NCI-H1092 (cell line): ENCODE measurements at regions not wholly inside any gene's neighbourhood (a gene's known extent, or its start where the extent isn't known, plus 50 kb on each side); places are given as distances from the start of the nearest gene placed in this dataset.

Experiments used
- DNase-seq: peaks from one replicate; lab custom pipeline; 2025; lab: John Stamatoyannopoulos, UW

DNA sequence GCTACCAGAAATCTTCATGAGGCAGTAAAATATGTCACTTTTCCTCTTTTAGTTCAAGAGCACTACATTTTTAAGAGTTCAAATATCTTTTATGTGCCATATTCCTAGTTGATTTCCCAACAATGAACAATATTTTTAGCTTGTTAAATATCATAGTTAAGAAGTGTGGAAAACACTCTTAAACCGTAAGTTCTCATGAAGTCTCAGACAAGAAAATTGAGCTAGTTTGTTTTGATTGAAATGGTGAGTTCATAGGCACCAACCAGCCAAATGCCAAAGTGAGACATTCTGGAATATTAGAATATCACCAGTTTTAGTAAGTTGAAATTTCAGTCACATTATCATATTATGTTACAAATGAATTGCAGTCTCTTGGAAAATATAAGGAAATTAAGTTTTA lies 277.2 kb upstream of the HSF2 start:
- DNase-seq, result no peak

DNA sequence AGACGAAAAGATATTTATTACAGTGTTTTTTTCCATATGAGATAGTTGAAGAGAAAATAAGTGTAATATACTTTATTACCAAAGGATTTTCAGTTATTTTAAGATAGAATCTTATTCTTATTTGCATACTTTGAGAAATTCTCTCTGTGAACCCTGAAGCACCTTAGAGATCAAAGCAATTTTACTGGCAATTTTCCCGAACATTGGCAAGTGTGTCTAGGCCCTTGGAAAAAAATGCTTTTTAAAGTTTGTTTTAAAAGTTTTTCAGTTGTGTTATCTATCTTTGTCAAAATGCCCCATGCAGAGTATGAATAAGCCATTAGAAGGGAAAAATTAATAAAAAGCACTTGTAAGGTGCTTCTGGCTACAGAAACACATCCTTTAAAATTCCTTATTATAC lies 276.8 kb upstream of the HSF2 start:
- DNase-seq, result no peak

DNA sequence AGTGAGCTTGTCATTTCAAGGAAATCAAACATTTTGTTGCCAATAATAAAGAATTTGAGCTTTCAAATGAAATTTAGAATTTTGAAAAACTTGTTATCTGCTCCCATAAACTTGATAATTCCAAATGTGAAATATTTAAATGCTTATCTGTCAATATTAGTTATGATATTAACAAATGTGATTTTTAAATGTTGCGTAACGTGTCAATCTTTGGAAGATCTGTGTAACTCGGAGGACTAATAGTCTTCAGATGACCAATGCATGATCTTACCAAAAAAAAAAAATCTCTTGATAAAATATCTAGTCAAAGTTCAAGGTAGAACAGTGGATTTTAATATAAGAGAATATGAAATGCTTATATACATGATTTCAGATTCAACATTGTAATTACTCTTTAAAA lies 274.5 kb upstream of the HSF2 start:
- no peak for DNase-seq

DNA sequence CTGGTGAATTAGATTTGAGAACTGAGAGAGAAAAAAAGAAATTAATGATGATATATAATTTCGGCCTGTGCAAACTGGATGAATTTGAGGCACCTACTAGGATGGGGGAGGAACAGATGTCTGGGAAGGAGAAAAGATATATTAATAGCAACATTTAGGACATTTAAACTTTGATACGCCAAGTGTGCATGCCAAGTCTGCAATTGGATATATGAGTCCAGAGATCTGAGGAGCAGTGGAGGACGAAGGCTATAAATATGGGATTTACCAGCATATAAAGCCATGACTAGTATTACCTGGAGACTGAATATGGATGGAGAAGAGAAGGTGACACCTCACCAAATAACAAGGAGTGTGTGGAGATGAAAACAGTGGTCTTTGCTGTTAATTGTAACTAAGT lies 272.6 kb upstream of the HSF2 start:
- DNase-seq, result no peak

DNA sequence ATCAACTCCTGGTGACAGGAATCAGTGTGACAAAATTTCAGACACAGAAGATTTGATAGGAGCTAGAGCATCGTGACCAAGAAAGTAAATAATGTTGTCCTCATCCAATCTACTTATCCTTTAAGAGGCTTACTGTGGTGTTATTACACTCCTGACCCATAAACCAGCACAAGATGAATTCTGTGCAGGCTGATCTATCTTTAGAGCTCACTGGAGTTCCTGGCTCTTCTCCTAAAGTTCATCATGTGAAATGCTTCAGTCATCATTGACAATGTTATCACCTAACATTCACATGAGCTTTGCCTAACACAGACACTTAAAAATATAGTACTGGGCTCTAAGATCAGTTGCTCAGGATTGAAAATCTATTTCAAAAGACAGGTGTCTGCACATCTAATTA lies 271.0 kb upstream of the HSF2 start:
- no peak for DNase-seq

DNA sequence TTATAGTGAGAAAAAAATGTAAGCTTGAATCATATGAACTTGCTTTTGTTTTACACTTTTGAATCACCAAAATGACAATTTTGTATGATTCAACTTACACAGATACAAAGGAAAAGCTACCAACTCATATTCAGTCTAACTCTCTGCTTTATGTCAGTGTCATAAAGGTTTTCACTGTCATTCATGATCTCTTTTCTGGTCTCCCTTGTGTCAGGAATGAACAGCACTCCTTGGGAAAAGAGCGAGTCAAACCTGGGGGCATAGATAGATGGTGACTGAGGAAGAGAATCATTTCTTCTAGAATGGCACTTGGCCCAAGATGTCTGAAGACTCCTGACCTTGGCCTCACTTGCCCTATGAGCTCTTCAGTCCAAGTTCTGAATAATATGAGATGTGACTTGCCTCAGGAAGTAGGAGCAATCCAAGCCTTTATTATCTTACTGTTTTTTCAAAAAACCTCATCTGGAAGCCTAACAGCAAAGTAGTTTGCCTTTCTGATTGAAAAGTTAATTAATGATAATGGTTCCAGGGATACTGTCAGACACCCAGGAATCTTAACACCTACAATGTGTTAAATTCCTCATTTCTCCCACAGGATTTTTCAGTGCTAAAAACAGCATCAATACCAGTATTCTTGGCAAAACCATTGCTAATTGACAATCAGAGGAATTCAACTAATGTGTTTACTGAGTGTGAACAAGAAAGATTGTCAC lies 270.0 kb upstream of the HSF2 start:
- no peak for DNase-seq

DNA sequence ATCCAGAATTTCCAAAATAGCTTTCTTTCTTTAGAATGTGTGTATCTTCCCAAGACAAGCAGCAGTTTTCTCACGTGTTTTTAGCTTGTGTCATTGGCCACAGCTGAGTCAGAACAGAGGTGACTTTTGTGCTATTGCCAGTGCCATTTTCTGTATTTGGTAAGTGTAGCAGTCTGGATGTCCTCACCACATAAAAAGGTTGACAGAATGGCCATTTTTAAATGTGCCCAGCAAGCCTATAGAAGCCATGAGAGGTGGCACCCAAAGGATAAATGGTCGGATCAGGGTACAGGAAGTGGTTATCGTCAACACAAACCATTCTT lies 269.5 kb upstream of the HSF2 start:
- DNase-seq, result no peak

DNA sequence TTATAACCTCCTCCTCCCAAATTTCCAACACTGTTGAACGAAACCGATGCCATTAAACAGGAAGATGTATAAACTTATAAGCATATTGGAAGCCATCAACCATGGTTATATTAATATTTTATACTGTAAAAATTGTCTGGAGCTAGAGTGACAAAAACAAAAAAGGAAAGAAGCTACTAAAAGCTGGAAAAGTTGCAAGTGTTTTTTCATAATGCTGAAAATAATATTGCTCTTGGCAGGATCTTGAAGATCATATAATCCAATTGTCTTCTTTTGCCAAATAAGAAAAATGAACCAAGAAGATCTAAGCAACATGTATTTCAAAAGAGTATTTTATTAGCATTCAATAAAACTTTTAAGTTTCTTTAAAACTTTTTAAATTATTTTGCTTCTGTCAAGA lies 268.9 kb upstream of the HSF2 start:
- DNase-seq, result no peak

DNA sequence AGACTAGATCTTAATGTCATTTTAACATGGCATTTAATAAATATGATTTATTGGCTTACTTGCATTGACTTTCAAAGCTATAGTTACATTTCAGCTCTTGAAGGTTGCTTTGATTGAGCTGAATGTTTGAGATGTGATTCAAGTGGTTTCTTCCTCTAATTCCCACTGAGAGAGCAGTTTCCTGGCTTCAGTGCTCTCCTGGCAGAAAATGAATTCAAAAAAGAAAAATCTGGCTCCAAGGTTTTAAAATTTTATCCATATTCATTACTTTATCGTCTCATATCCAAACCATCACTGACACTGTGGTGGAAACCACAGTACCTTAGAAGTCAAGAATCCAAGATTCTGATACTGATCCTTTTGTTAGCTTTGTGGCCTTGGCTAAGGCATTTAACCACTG lies 263.1 kb upstream of the HSF2 start:
- no peak for DNase-seq

DNA sequence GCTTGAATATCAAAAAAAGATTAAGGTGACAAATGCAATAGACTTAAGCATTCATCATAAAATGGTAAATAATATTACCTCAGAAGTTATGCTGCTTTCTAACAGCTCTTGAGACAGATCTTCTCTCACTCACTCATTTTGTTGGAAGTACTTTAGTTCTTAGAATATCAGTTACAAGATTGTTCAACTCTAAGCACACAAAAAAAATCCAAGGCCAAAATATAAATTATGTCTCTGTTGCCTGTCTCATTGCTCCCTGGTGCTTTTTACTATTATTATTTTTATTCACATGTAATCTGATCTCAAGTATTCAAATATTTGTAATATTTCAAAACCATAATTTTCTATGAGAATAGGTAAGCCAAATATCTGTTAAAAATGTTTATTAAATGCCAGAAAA lies 259.4 kb upstream of the HSF2 start:
- no peak for DNase-seq

DNA sequence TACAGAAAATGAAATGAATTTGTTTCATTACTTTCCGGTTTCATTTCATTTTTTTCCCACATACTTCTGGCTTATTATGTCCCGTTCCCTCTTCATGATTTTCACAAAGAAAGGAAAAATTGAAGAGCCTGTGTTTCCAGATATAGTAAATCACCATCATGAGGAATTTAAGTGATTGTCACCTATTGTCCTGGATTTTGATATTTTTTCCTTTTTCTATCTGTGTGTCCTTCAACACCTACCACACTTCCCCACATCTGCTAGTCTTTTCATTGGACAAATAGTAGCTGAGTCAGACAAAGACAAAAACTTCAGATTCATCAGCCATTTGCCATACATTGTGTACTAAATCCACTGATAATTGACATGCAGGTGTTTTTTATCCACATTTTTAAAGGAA lies 258.2 kb upstream of the HSF2 start:
- no peak for DNase-seq

DNA sequence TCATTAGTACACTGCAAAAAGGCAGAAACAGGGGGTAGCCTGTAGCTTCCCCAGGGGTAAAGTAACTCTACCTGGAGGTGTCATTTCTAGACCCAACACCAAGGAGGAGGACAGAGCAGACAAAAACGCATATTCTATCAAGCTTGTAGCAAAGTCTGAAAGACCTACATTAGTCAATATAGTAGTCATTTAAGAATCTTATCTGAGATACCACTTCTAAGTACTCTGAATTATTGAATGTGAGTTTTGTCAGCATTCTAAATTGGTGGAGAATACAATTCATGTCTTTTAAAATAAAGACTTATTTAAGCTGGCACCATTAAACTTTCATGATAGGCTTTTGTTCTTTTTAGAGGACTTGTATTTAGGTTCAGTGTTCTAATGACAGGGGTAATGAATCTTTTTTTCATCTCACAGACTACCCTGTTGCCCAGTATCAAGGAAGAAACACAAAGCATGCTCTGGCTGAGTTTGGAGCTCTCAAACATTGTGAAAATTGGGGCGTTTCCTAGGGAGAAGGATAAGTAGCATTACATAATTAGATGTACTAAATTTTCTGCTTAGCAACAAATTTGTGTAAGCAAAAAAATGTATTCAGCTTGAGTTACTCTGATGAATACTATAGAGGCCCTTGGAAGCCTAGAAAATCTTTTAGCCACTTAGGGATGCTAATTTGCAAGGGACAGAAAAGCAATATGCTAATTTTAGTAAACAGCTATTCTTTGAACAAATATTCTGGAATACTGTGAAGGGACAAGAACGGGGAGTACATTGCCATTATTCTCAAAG lies 255.4 kb upstream of the HSF2 start:
- no peak for DNase-seq

DNA sequence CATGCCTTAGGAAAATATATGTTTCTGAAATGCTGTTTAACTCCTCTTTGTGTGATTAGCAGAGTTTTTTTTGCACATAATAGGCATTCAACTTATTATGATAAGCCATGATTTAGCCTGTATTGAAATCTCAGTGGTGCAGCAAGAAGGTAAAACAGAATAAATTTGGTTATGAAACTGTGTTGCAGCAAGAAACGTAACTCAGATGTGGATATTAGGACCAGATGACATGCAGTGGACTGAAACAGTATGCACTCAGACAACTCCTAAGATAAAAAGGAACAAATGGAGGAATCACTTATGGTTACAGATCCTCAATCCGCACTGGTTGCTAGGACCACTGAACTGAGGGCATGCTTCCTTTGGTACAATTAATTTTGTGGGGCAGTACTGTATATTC lies 254.2 kb upstream of the HSF2 start:
- DNase-seq, result no peak

DNA sequence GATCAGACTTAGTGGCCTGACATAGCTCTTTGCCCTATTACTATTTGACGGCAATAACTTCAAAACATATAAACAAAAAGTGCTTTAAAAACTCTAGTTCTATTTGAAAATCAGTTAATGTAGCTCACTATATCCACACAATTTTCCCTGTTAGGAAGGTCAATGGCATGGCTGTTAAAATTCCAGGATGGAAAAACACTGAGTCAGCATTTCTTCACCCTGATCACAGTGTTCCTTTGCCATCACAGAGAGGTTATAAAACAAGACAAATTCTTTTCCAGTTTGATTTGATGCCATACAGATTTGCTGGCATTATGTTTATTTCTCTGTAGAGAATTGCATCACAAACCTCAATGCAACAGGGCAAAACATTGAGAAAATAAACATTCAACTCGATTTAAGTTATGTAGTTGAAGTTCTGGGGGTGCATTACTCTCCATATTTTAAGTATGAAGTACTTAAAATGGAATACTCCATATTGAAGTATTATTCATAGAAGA lies 253.7 kb upstream of the HSF2 start:
- no peak for DNase-seq

DNA sequence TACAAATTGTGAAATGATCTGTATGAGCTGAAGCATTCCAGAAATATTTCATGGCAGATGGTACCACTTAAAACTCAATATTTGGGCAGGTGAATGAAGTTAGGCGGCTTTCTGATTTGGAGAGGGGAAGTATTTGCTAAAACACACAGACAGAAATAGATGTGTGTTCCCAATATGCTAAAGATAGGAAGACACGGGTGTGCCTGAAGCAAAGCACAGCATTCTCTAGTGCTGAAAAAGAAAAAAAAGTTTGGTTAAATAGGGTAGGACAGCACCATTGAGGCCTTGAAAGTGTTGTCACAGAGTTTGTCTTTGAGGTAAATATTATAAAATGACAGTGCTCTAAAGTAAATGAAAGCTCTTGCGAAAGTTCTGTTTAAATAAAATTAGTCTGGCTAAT lies 252.2 kb upstream of the HSF2 start:
- DNase-seq, result no peak

DNA sequence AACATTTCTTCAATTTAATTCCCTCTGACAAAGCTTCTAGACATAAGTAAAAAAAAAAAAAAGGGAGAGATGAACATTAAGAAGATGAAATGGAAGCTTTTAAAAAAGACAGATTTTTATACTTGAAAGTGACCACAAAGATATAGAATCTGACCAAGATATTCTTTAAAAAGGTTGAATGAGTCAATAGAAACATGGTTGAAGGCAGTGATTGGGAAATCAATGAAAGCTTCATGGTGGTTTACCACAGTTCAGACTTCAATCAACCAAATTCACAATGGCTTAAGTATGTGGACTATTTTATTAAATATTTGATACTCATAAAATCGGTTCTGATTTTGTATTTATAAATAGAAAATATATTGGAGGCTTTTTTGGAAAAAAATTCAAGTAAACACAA lies 248.4 kb upstream of the HSF2 start:
- no peak for DNase-seq

DNA sequence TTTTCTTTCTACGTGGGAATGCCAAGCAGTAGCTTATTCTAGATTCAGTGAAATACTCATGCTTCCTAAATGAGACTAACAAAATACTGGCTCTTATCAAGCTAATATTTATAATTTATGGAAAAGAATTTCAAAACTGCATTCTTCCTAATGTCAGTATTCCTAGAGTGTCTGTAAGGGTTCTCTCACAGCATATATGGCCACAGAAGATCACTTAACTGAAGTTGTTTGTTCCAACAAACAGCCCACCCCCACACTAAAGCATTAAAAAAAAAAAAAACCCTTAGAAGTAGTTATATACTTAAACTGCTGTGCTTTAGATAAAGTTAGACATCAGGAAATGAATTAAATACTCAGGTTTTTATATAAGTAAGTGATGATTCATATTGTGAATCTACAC lies 247.7 kb upstream of the HSF2 start:
- no peak for DNase-seq

DNA sequence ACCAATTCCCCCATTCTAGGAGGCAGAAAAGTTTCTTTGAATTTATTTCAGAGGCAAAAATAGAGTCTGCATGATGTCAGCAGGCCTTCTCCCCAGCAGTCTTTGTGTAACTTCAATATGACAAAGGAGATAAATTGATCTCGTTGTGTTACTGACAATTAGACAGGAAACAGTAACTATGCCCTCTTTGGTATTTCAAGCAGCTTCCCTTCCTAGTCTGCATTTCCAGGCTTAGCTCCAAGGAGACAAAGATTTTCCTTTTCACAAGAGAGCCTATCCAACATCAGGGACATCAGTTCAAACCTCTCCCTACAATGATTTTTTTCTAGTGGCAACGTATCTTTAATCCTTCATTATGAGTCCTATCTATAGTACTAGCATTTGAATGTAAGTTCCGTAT lies 245.9 kb upstream of the HSF2 start:
- DNase-seq, result no peak

DNA sequence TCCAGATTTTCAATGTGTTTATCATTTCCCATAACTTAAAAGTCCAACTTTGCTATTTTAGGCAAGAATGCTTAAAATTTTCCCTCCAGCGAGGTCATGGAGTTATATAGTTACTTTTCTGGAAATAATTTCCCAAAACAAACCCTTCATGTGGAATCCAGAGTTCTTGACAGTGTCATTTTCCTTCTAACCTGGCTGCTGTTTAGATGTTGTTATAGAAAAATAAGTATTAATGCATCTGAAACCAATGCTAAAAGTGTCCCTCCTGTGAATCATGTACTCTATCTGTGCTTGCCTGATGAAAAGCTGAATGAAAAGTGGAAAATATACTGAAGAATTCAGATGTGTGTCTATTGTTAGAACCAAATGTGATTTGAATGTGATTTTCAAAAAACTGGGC lies 245.3 kb upstream of the HSF2 start:
- no peak for DNase-seq

DNA sequence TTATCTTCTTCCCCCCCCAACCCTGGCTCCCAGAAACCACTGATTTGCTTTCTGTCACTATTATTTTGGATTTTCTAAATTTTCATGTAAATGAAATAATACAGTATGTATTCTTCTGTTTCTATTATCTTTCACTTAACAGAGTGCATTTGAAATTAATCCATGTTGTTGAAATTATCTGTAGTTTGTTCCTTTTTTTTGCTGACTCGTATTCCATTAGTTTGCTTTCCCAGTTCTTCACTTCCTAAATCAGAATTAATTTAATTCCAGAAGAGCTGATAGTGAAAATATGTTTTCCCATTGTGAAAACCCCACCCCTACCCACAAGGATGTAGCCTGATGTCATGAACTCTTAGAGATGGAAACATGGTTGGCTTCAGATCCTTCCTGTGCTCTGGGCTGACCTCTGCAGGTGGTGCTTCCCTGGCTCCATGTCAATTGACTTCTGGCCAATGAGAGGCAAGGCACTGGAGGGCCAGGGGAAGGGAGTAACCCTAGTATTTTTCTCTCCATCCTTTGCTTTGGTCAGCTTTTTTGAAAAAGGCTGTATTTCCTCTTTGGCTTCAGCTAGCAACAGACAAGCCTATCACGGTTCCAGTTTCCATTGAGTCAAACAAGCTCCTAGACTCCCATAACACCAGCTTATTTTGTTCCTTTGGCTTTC lies 244.4 kb upstream of the HSF2 start:
- DNase-seq, result no peak

DNA sequence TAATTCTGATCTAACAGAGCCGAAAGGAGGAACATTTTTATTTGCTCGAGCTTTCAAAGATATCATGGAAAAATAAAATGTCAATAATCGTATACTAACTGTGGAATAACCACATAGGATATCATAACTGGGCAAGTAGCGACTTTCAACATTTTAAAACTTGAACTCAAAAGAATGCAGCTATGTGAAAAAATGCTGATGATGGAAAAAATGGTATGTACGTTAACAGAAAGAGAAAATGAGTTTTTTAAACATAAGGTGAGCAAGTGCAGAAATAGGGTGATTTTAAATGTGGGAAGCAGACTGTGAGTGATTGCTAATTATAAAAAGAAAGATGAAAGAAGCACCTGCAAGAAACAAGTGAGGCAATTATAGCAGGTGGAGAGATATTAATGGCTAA lies 238.3 kb upstream of the HSF2 start:
- DNase-seq, result no peak

DNA sequence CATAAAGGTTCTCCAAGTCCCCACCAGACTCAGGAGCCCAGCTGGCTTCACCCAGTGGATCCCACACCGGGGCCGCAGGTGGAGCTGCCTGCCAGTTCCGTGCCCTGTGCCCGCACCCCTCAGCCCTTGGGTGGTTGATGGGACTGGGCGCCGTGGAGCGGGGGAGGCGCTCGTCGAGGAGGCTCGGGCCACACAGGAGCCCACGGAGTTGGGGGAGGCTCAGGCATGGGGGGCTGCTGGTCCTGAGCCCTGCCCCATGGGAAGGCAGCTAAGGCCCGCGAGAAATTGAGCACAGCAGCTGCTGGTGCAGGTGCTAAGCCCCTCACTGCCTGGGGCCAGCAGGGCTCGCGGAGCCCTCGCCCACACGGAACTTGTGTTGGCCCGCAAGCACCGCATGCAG lies 234.4 kb upstream of the HSF2 start:
- no peak for DNase-seq

DNA sequence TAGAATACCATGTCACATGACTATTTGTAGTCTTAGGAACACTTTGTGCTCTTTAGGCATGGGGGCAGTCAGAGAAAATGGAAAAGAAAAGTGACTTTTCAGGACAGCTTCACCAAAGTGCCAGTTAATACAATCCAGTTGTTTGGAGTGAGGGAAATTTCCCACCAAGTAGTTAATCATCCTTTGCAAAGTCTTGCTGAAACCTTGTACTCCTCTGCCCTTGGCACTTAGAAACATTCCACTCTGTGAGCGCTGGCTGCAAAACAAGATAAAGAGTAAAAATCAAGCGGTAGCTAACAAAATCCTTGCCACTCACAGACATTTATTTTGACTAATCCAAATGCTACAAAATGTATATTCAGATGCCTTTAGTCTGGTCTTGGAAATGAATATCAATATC lies 229.2 kb upstream of the HSF2 start:
- DNase-seq, result no peak
